ENCODE measurements at regions not wholly inside any gene's neighbourhood (a gene's known extent, or its start where the extent isn't known, plus 50 kb on each side); places are given as distances from the start of the nearest gene placed in this dataset.

DNA sequence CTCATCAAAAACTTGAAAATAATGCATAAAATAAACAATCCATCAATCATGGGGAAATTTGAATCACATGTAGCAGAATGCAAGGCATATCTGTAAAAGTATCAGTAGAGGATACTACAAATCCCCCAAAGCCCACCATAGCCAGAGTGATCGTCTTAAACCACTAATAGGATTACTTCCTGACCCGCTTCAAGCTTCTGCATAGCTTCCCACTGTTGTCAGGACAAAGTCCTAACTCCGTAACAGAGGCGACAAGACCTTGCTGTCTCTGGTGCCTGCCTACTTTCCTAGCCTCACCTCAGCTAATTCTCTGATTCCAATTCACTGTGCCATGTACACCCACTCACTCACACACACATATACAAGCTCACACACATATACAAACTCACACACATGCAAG is 161.2 kb upstream of the NFIA start (continued):
- TF ChIP-seq, protein P1, sequence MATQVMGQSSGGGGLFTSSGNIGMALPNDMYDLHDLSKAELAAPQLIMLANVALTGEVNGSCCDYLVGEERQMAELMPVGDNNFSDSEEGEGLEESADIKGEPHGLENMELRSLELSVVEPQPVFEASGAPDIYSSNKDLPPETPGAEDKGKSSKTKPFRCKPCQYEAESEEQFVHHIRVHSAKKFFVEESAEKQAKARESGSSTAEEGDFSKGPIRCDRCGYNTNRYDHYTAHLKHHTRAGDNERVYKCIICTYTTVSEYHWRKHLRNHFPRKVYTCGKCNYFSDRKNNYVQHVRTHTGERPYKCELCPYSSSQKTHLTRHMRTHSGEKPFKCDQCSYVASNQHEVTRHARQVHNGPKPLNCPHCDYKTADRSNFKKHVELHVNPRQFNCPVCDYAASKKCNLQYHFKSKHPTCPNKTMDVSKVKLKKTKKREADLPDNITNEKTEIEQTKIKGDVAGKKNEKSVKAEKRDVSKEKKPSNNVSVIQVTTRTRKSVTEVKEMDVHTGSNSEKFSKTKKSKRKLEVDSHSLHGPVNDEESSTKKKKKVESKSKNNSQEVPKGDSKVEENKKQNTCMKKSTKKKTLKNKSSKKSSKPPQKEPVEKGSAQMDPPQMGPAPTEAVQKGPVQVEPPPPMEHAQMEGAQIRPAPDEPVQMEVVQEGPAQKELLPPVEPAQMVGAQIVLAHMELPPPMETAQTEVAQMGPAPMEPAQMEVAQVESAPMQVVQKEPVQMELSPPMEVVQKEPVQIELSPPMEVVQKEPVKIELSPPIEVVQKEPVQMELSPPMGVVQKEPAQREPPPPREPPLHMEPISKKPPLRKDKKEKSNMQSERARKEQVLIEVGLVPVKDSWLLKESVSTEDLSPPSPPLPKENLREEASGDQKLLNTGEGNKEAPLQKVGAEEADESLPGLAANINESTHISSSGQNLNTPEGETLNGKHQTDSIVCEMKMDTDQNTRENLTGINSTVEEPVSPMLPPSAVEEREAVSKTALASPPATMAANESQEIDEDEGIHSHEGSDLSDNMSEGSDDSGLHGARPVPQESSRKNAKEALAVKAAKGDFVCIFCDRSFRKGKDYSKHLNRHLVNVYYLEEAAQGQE (IDR thresholded peaks at IDR 0.05), result no peak
- TF ChIP-seq, protein P2, sequence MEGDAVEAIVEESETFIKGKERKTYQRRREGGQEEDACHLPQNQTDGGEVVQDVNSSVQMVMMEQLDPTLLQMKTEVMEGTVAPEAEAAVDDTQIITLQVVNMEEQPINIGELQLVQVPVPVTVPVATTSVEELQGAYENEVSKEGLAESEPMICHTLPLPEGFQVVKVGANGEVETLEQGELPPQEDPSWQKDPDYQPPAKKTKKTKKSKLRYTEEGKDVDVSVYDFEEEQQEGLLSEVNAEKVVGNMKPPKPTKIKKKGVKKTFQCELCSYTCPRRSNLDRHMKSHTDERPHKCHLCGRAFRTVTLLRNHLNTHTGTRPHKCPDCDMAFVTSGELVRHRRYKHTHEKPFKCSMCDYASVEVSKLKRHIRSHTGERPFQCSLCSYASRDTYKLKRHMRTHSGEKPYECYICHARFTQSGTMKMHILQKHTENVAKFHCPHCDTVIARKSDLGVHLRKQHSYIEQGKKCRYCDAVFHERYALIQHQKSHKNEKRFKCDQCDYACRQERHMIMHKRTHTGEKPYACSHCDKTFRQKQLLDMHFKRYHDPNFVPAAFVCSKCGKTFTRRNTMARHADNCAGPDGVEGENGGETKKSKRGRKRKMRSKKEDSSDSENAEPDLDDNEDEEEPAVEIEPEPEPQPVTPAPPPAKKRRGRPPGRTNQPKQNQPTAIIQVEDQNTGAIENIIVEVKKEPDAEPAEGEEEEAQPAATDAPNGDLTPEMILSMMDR (IDR thresholded peaks at IDR 0.05; ENCODE audit: low read depth, low read length, missing input control), result no peak
- TF ChIP-seq HNF4G (IDR thresholded peaks at IDR 0.05) (no peak), NR2F2 (IDR thresholded peaks at IDR 0.05) (no peak), RAD21 (IDR thresholded peaks at IDR 0.05) (no peak)

DNA sequence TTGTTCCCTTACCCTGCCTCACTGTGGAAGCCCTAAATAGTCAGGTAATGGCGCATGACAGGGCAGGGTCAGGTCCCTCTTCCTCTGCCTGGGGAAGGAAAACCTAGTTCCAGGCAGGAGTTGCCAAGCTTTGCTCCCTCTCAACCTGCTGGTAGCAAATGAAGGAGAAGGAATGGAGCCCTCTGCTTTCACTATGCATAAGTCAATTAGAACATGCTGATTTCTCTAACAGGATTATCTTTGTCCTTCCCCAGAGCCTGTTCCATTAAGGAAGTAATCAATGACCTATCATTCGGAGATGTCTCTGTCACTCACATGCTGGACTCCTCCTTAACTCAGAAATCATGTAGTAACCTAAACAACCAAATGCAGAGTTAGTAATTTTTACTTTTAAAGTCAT is 161.8 kb upstream of the NFIA start:
- H3K9ac ChIP-seq (ENCODE audit: low read depth in 1 of 2, low read length in 2 of 2), result no peak overlapping the region
- H3K9me3 ChIP-seq (ENCODE audit: control insufficient read depth in 4 of 4, low read length in 3 of 4), result no peaks in the 10 kb centered on the region
- DNase-seq (ENCODE audit: low spot score), result no peak
- no peaks in the 10 kb centered on the region for H3K36me3 ChIP-seq (ENCODE audit: control insufficient read depth in 4 of 4, insufficient read depth in 3 of 4, low read depth in 1 of 4, low read length in 3 of 4)
- H3K4me1 ChIP-seq (ENCODE audit: control insufficient read depth in 4 of 4, insufficient read depth in 4 of 4, low read length in 3 of 4), result peaks cover 0 to 2% (median 0%) of the 10 kb centered on the region in 4 donors
- WGBS, result 89% methylated on average over 2 of the region's 2 CpGs
- TF ChIP-seq, protein P1 (IDR thresholded peaks at IDR 0.05), result no peak
- TF ChIP-seq, protein P3, sequence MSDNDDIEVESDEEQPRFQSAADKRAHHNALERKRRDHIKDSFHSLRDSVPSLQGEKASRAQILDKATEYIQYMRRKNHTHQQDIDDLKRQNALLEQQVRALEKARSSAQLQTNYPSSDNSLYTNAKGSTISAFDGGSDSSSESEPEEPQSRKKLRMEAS (IDR thresholded peaks at IDR 0.05), result no peak
- TF ChIP-seq NR2F2 (IDR thresholded peaks at IDR 0.05), result no peak
- H3K27me3 ChIP-seq (ENCODE audit: control insufficient read depth in 4 of 4, insufficient read depth in 4 of 4, low read length in 3 of 4), result no peaks in the 10 kb centered on the region
- no peak overlapping the region for H3K4me3 ChIP-seq (ENCODE audit: low read depth in 1 of 3, low read length in 3 of 3)
- H3K27ac ChIP-seq (ENCODE audit: low read depth in 1 of 2, low read length in 2 of 2), result no peak overlapping the region

DNA sequence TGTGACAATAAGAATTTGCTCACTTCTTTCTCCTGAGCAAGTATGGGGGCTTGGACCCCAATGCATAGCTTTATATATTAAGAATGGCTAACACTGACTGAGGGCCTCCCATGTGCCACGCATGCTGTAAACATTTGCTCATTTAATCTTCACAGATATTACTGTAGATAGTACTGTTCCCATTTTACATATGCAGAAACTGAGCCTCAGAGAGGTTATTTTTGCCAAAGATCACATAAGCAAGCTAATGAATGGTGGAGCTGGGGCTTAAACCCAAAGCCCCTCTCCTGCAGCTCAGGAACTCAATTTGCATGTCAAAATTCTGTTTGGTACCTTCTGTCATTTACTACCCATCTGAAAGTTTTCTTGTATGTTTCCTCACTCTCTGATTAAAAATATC is 163.5 kb upstream of the NFIA start:
- H3K36me3 ChIP-seq (ENCODE audit: control insufficient read depth in 4 of 4, insufficient read depth in 3 of 4, low read depth in 1 of 4, low read length in 3 of 4), result no peaks in the 10 kb centered on the region
- TF ChIP-seq SP1 (IDR thresholded peaks at IDR 0.05) (no peak), RAD21 (IDR thresholded peaks at IDR 0.05) (no peak), NR2F2 (IDR thresholded peaks at IDR 0.05) (no peak), RXRA (IDR thresholded peaks at IDR 0.05) (no peak)
- TF ChIP-seq, protein P4, sequence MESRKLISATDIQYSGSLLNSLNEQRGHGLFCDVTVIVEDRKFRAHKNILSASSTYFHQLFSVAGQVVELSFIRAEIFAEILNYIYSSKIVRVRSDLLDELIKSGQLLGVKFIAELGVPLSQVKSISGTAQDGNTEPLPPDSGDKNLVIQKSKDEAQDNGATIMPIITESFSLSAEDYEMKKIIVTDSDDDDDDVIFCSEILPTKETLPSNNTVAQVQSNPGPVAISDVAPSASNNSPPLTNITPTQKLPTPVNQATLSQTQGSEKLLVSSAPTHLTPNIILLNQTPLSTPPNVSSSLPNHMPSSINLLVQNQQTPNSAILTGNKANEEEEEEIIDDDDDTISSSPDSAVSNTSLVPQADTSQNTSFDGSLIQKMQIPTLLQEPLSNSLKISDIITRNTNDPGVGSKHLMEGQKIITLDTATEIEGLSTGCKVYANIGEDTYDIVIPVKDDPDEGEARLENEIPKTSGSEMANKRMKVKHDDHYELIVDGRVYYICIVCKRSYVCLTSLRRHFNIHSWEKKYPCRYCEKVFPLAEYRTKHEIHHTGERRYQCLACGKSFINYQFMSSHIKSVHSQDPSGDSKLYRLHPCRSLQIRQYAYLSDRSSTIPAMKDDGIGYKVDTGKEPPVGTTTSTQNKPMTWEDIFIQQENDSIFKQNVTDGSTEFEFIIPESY (IDR thresholded peaks at IDR 0.05), result no peak
- TF ChIP-seq, protein P1 (IDR thresholded peaks at IDR 0.05), result no peak
- TF ChIP-seq, protein P5, sequence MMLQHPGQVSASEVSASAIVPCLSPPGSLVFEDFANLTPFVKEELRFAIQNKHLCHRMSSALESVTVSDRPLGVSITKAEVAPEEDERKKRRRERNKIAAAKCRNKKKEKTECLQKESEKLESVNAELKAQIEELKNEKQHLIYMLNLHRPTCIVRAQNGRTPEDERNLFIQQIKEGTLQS (IDR thresholded peaks at IDR 0.05), result no peak
- H3K4me3 ChIP-seq (ENCODE audit: low read depth in 1 of 3, low read length in 3 of 3), result no peak overlapping the region
- WGBS, result 94% methylated on average over 1 of the region's 1 CpG
- H3K27me3 ChIP-seq (ENCODE audit: control insufficient read depth in 4 of 4, insufficient read depth in 4 of 4, low read length in 3 of 4), result no peaks in the 10 kb centered on the region
- peaks cover 0 to 2% (median 0%) of the 10 kb centered on the region in 4 donors for H3K4me1 ChIP-seq (ENCODE audit: control insufficient read depth in 4 of 4, insufficient read depth in 4 of 4, low read length in 3 of 4)
- DNase-seq (ENCODE audit: low spot score), result no peak
- no peak overlapping the region for H3K9ac ChIP-seq (ENCODE audit: low read depth in 1 of 2, low read length in 2 of 2)
- no peaks in the 10 kb centered on the region for H3K9me3 ChIP-seq (ENCODE audit: control insufficient read depth in 4 of 4, low read length in 3 of 4)
- H3K27ac ChIP-seq (ENCODE audit: low read depth in 1 of 2, low read length in 2 of 2), result no peak overlapping the region
